HG03520 (cell line): ENCODE measurements at regions not wholly inside any gene's neighbourhood (a gene's known extent, or its start where the extent isn't known, plus 50 kb on each side); places are given as distances from the start of the nearest gene placed in this dataset.
A peak's percentile ranks its signal among the peaks of the same experiment; 100 is the strongest.

Experiments
- ATAC-seq: cut with Tn5 transposase; IDR thresholded peaks from one replicate; pipeline ENCODE4 v1.9.1; 2021; ENCODE audit warnings: mild to moderate bottlenecking, moderate library complexity; ENCODE audit not compliant: unreplicated experiment

GRCh38 chr5:56692359-56693219 is 122.8 kb upstream of the MAP3K1 start:
- ATAC-seq = no peak

- no peak for ATAC-seq
Observed at GRCh38 chr5:56688402-56688801, 126.9 kb upstream of the MAP3K1 start.

- ATAC-seq = no peak
Observed at GRCh38 chr5:56686337-56687195, 128.8 kb upstream of the MAP3K1 start.

- no peak for ATAC-seq
Observed at GRCh38 chr5:56685503-56686217, 129.7 kb upstream of the MAP3K1 start.

GRCh38 chr5:56684159-56684558 is 131.2 kb upstream of the MAP3K1 start:
- ATAC-seq = no peak

- no peak for ATAC-seq
Observed at GRCh38 chr5:56683733-56684132, 131.6 kb upstream of the MAP3K1 start.

GRCh38 chr5:56683281-56683680 is 132.1 kb upstream of the MAP3K1 start:
- ATAC-seq = no peak

- ATAC-seq = no peak
Observed at GRCh38 chr5:56681346-56681745, 134.0 kb upstream of the MAP3K1 start.

GRCh38 chr5:56680731-56681130 is 134.6 kb upstream of the MAP3K1 start:
- no peak for ATAC-seq

- ATAC-seq = no peak
Observed at GRCh38 chr5:56677690-56678305, 137.6 kb upstream of the MAP3K1 start.

- no peak for ATAC-seq
Observed at GRCh38 chr5:56676091-56676768, 139.1 kb upstream of the MAP3K1 start.

- no peak for ATAC-seq
Observed at GRCh38 chr5:56674441-56674840, 140.9 kb upstream of the MAP3K1 start.

GRCh38 chr5:56673171-56673570 is 142.2 kb upstream of the MAP3K1 start:
- ATAC-seq = no peak

- no peak for ATAC-seq
Observed at GRCh38 chr5:56671571-56671970, 143.8 kb upstream of the MAP3K1 start.

GRCh38 chr5:56670916-56671315 is 144.4 kb upstream of the MAP3K1 start:
- no peak for ATAC-seq

GRCh38 chr5:56669534-56670483 is 145.5 kb upstream of the MAP3K1 start:
- peak; percentile 97 for ATAC-seq

- ATAC-seq = no peak
Observed at GRCh38 chr5:56668996-56669395, 146.4 kb upstream of the MAP3K1 start.

GRCh38 chr5:56667692-56668091 is 147.7 kb upstream of the MAP3K1 start:
- ATAC-seq = no peak

GRCh38 chr5:56666901-56667300 is 148.4 kb upstream of the MAP3K1 start:
- ATAC-seq = no peak
